Activated T-helper 2 cell treated with anti-CD3 and anti-CD28 coated beads, Interferon-gamma antibody, Interleukin-2, Interleukin-4, amounts not matched to agents 10 μg/mL and 5 μg/mL and 100 μg/mL, durations not matched to agents 14 hours and 24 hours and 36 hours (primary cell): ENCODE measurements at regions not wholly inside any gene's neighbourhood (a gene's known extent, or its start where the extent isn't known, plus 50 kb on each side); places are given as distances from the start of the nearest gene placed in this dataset.

Experiments
- DNase-seq: peaks from one replicate; pipeline ENCODE4 v3.0.0; 2021; ENCODE audit warnings: low spot score
- H3K27ac Mint-ChIP-seq: one replicate; pipeline ENCODE4 v1.8.0; 2021; ENCODE audit warnings: mixed read lengths
- H3K27me3 Mint-ChIP-seq: one replicate; pipeline ENCODE4 v1.8.0; 2021; ENCODE audit warnings: low read depth, mixed read lengths
- H3K36me3 Mint-ChIP-seq: one replicate; pipeline ENCODE4 v1.8.0; 2021; ENCODE audit warnings: low read depth, mixed read lengths
- H3K4me1 Mint-ChIP-seq: one replicate; pipeline ENCODE4 v1.8.0; 2021; ENCODE audit warnings: low read depth, mixed read lengths
- H3K4me3 Mint-ChIP-seq: one replicate; pipeline ENCODE4 v1.8.0; 2021; ENCODE audit warnings: low read depth, mild to moderate bottlenecking, moderate library complexity, mixed read lengths
- H3K9me3 Mint-ChIP-seq: one replicate; pipeline ENCODE4 v1.8.0; 2021; ENCODE audit warnings: mixed read lengths
- intact Hi-C: fragments of 100-400 bp; cut with micrococcal nuclease; formaldehyde crosslinking; loops from one replicate; pipeline ENCODE4 v1.15.1; 2023

DNA sequence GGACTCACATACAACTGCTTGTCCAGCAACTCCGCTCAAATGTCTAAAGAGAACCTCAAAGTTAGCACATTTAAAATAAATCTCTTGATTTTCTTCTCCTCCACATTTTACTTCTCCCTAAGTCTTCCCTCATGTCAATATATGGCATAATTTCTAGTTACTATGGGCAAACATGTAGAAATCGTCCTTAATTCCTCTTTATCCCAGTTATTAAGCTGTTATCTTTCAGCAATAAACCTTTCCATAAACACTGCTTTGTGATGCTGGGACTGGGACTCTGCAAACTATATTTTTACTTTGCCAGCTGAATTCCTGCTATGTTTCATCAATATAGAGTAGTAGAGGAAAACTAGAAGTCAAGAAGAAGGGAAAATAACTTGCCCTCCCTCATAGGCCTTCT is 99.7 kb downstream of the KCNRG start:
- intact Hi-C loops = no loop called here
- H3K4me3 Mint-ChIP-seq = no peak overlapping the region
- peaks cover 8% of the 10 kb centered on the region for H3K4me1 Mint-ChIP-seq

DNA sequence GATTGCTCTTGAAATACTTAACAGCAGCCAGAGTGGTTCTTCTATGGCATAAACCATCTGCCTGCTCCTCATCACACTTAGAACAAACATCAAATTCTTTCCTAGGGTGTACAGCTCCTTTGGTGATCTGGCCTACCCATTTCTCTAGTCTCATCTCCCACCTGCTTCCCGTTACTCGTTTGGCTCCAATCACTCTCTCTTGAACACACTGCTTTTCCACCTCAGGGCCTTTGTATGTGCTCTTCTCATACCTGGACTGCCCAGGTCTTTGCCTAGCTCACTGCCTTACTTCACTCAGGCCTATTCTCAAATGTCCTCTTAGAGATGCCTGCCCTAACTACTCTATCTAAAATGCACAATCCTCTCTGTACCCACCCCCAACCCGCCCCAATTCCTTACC is 100.5 kb downstream of the KCNRG start:
- H3K27ac Mint-ChIP-seq = no peak overlapping the region
- no peak overlapping the region for H3K4me3 Mint-ChIP-seq
- H3K36me3 Mint-ChIP-seq = peaks cover 8% of the 10 kb centered on the region
- peaks cover 8% of the 10 kb centered on the region for H3K4me1 Mint-ChIP-seq
- peaks cover 8% of the 10 kb centered on the region for H3K27me3 Mint-ChIP-seq
- DNase-seq = no peak
- H3K9me3 Mint-ChIP-seq = no peaks in the 10 kb centered on the region
- intact Hi-C loops = no loop called here

More for the DNA sequence above, 99.7 kb downstream of the KCNRG start:
- DNase-seq = no peak
- no peak overlapping the region for H3K27ac Mint-ChIP-seq
- peaks cover 6% of the 10 kb centered on the region for H3K36me3 Mint-ChIP-seq
- H3K27me3 Mint-ChIP-seq = peaks cover 7% of the 10 kb centered on the region
- H3K9me3 Mint-ChIP-seq = no peaks in the 10 kb centered on the region

DNA sequence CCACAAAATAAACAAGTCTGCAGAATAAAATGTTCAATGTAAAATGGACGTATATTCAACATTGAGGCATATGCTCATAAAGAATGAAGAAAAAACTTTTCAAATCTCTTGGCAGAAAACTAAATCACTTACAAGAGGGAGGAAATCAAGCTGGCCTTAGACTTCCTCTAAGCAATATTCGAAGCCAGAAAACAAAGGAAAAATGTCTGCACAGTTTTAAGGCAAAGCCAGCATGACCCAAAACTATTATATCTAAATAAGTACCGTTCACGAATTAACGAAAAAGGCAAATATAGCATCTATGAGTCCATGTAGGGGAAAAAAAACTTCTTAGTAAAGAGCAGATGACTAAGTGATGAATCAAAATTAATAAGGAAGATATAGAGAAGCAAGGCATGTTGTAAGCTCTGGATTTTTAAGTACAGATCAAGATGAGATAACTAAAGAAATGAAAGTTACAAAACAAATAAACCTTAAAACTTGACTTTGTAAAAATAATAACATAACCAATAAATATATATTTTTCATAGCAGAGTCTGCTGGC is 101.3 kb downstream of the KCNRG start:
- H3K4me1 Mint-ChIP-seq = peaks cover 8% of the 10 kb centered on the region
- intact Hi-C loops = no loop called here
- H3K4me3 Mint-ChIP-seq = no peak overlapping the region
- peaks cover 9% of the 10 kb centered on the region for H3K27me3 Mint-ChIP-seq
- no peak for DNase-seq
- no peaks in the 10 kb centered on the region for H3K9me3 Mint-ChIP-seq
- H3K27ac Mint-ChIP-seq = no peak overlapping the region
- peaks cover 15% of the 10 kb centered on the region for H3K36me3 Mint-ChIP-seq

DNA sequence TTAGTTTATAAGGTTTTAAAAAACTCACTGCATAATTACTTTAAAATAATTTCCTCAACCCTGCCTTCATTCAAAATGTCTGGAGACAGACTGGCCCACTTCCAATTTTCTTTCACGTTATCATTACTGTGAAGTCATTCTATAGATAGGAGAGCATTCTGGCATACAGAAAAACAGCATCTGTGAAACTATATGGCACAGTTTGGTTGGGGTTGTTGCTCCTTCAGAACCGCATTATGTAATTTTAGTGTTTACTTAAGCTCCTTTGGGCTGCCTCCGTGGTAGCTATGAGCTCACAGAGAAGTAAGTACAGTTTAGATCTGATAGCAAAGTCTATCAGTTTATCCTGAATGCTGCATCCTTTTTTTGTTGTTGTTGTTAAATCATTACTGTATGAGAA is 104.3 kb downstream of the KCNRG start:
- no peak for DNase-seq
- intact Hi-C loops = no loop called here
- no peak overlapping the region for H3K4me3 Mint-ChIP-seq
- H3K27me3 Mint-ChIP-seq = peaks cover 14% of the 10 kb centered on the region
- no peak overlapping the region for H3K27ac Mint-ChIP-seq
- H3K9me3 Mint-ChIP-seq = no peaks in the 10 kb centered on the region
- peaks cover 29% of the 10 kb centered on the region for H3K36me3 Mint-ChIP-seq
- H3K4me1 Mint-ChIP-seq = peaks cover 23% of the 10 kb centered on the region

GRCh38 chr13:50122455-50122854 is 107.2 kb downstream of the KCNRG start:
- Mint-ChIP-seq H3K27ac (no peak overlapping the region), H3K9me3 (peaks cover 7% of the 10 kb centered on the region), H3K4me1 (peaks cover 26% of the 10 kb centered on the region), H3K27me3 (peaks cover 21% of the 10 kb centered on the region), H3K4me3 (no peak overlapping the region), H3K36me3 (peaks cover 32% of the 10 kb centered on the region)
- DNase-seq = no peak
- intact Hi-C loops = loop anchor here (2.0 kb wide), 1 partner anchor 16 kb away; no protein-coding TSS in a partner anchor

DNA sequence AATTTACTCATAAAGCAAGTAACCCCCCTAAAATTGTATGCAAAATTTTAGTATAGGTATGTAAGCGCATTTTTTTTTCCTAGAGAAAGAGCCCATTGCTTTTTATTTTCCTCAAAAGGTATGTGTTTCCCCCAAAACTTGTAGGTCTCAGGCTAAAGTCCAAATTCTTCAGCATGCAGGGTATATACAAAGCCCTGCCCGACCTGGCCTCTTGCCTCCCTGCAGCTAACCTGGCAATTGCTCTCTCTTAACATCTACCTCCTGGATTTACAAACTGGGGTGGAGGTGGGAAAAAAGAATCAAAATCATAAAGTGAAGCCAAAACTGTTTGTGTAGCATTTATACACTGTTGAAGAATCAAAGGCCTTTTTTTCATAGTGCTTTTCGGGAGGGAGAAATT is 107.8 kb downstream of the KCNRG start:
- peaks cover 32% of the 10 kb centered on the region for H3K36me3 Mint-ChIP-seq
- H3K4me3 Mint-ChIP-seq = peak overlapping the region; percentile 72
- peaks cover 26% of the 10 kb centered on the region for H3K4me1 Mint-ChIP-seq
- no peak overlapping the region for H3K27ac Mint-ChIP-seq
- H3K9me3 Mint-ChIP-seq = peaks cover 7% of the 10 kb centered on the region
- peaks cover 22% of the 10 kb centered on the region for H3K27me3 Mint-ChIP-seq
- DNase-seq = no peak
- intact Hi-C loops = loop anchor here (1.0 to 2.0 kb wide), 2 partner anchors 16 to 126 kb away; partner anchors contain the start of gene TRIM13

DNA sequence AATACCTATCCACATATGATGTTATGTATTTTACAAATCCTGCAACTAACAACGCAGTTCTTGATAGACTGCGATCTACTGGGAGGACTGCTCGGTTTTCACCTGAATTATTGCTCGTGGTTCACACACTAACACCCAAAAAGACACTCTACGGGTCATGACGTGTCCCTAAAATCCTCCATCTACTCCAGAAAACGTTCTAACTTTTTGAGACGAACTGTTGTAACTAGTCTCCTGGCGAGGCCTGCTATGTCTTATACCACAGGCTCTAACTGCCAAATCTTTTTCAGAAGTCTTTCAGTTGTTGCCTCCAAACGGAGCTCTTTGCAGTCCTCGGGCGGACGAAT is 108.2 kb downstream of the KCNRG start:
- H3K4me3 Mint-ChIP-seq = peak overlapping the region; percentile 72
- H3K9me3 Mint-ChIP-seq = peaks cover 7% of the 10 kb centered on the region
- peaks cover 26% of the 10 kb centered on the region for H3K27me3 Mint-ChIP-seq
- DNase-seq = no peak
- H3K4me1 Mint-ChIP-seq = peaks cover 29% of the 10 kb centered on the region
- intact Hi-C loops = loop anchor here (1.0 to 2.0 kb wide), 2 partner anchors 17 to 126 kb away; partner anchors contain the start of gene TRIM13
- peaks cover 32% of the 10 kb centered on the region for H3K36me3 Mint-ChIP-seq
- H3K27ac Mint-ChIP-seq = peak overlapping the region; percentile 73

DNA sequence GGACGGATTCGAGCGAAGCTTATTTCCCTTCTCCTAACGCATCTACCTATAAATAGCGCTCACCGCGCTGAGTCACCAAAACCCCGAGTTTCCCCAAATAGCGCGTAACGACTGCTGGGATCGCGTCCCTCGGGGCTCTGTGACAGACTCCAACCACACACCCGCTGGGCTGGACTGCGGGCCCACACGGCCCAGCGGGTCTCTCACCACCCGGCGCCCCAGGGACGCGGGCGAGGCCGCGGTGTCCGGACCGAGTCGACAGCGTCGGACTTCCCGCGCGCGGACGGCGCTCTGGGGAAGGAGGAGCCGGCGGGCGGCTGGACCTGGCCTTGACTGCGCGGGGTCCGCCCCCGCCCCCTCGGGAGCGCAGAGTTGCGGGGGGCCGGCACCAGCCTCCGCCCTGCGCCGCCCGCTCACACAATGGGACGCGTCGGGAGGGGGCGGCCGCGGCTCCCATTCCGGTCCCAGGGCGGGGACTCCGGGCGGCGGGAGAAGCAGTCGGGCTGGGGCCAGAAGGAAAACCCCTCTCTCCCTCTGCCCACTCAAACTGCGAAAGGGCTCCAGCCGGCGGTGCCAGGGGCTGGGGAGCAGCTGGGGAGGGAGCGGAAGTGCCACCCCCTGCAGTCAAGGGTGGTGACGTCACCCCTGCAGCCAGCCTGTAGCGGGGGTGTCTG is 108.8 kb downstream of the KCNRG start:
- intact Hi-C loops = loop anchor here (1.0 to 2.0 kb wide), 6 partner anchors 17 to 789 kb away; partner anchors contain the start of gene TRIM13
- H3K9me3 Mint-ChIP-seq = peaks cover 7% of the 10 kb centered on the region

DNA sequence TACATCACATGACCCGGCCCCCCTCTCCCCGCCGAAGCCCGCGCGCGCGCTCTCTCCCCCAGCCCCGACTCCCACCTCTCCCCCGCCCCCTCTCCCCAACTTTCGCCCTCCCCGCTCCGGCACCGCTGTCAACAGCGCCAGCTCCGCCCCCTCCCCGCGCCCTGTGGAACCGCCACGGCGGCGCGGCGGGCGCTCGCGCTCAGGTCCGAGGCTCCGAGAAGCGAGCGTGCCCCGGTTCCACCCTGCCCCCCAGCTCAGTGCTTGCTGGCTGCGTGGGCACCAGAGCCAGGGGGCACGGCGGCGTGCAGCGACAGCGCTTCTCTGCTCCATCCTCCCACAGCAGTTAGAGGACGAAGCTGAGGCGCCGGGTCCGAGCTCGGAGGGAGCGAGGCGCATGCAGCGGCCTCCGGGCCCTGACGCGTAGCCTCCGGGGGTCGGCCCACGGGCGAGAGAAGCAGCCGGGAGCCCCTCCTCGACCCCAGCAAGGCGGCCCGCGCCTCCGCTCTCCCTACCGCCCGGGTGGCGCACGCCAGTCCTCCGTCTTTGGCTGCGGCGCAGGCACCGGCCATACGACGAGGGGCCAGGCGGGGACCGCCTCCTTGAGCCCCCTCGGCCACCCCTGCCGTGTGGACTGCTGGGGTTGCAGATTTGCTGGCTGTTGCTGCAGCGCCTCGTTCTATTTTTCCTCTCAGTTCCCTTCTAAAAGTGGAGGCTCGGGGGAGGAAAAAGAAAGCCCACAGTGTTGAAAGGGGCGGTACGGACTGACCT is 109.5 kb downstream of the KCNRG start:
- DNase-seq = peak; percentile 87
- H3K4me3 Mint-ChIP-seq = peak overlapping the region; percentile 78
- H3K36me3 Mint-ChIP-seq = peaks cover 29% of the 10 kb centered on the region
- peaks cover 7% of the 10 kb centered on the region for H3K9me3 Mint-ChIP-seq
- intact Hi-C loops = loop anchor here (1.0 to 5.0 kb wide), 7 partner anchors 42 to 788 kb away; partner anchors contain the start of genes CAB39L and SETDB2
- peaks cover 36% of the 10 kb centered on the region for H3K4me1 Mint-ChIP-seq
- peak overlapping the region; percentile 80 for H3K27ac Mint-ChIP-seq
- H3K27me3 Mint-ChIP-seq = peaks cover 31% of the 10 kb centered on the region

More for the DNA sequence above, 108.8 kb downstream of the KCNRG start:
- H3K4me1 Mint-ChIP-seq = peaks cover 32% of the 10 kb centered on the region
- H3K27me3 Mint-ChIP-seq = peaks cover 29% of the 10 kb centered on the region
- peaks cover 32% of the 10 kb centered on the region for H3K36me3 Mint-ChIP-seq
- peak overlapping the region; percentile 80 for H3K27ac Mint-ChIP-seq
- peak overlapping the region; percentile 78 for H3K4me3 Mint-ChIP-seq
- peak; percentile 58 for DNase-seq

DNA sequence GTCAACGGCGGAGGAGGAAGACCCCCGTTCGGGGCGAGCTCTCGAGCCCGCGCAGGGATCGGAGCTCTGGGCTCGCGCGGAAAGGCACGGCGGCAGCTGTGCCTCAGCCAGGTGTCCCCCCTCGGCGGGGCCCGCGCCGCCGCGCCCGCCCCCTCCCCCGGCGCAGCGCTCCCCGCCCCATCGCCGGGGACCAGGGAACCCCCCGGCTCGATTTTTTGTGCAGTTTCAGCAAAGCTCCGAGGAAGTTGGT is 110.0 kb downstream of the KCNRG start:
- H3K4me1 Mint-ChIP-seq = peaks cover 36% of the 10 kb centered on the region
- intact Hi-C loops = loop anchor here (2.0 to 5.0 kb wide), 6 partner anchors 102 to 788 kb away; partner anchors contain the start of genes CAB39L and SETDB2
- peak overlapping the region; percentile 71 for H3K27ac Mint-ChIP-seq
- H3K4me3 Mint-ChIP-seq = peak overlapping the region; percentile 78
- H3K36me3 Mint-ChIP-seq = peaks cover 29% of the 10 kb centered on the region
- H3K27me3 Mint-ChIP-seq = peaks cover 31% of the 10 kb centered on the region
- DNase-seq = no peak
- peaks cover 7% of the 10 kb centered on the region for H3K9me3 Mint-ChIP-seq

DNA sequence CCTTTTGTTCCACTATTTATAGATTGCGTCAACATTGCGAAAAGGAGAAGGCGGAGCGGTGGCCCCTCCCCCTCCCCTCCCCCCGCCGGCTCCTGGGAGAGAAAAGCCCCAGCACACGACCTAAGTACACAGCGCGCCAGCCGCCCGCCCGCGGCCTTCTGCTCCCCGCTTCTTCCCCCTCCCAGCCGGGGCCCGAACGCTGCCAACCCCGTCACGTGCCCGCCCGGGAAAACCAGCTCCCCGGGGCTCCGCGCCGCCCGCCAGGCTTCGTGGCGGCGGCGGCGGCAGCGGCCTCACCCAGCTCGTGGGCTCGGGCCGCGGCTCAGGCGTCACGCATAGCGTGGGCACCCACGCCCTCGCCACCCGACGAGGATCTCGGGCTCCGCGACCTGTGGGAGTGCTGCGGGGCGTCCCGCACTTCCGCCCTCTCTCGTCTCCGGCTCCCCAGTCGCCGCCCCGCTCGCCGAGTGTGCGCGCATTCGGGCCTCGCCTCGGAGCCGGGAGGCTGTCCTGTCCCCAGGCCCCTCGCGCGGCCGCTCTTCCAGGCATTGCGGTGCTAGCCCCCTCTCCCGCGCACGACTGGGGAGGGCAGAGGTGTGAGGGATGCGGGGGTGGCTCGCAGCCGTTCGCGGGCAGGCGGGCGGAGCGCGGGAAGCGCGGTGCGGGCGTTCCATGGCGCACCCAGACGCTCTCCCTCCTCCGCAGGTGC is 110.5 kb downstream of the KCNRG start:
- Mint-ChIP-seq H3K27ac (peak overlapping the region; percentile 81), H3K9me3 (peaks cover 7% of the 10 kb centered on the region), H3K4me1 (peaks cover 38% of the 10 kb centered on the region), H3K27me3 (peaks cover 32% of the 10 kb centered on the region), H3K36me3 (peaks cover 27% of the 10 kb centered on the region), H3K4me3 (peak overlapping the region; percentile 77)
- peak; percentile 56 for DNase-seq
- intact Hi-C loops = loop anchor here (2.0 to 5.0 kb wide), 7 partner anchors 101 to 787 kb away; partner anchors contain the start of genes CAB39L, KPNA3 and SETDB2

GRCh38 chr13:50126263-50126992 is 111.2 kb downstream of the KCNRG start:
- peaks cover 7% of the 10 kb centered on the region for H3K9me3 Mint-ChIP-seq
- peaks cover 38% of the 10 kb centered on the region for H3K27me3 Mint-ChIP-seq
- peak overlapping the region; percentile 81 for H3K27ac Mint-ChIP-seq
- peaks cover 21% of the 10 kb centered on the region for H3K36me3 Mint-ChIP-seq
- intact Hi-C loops = loop anchor here (2.0 to 5.0 kb wide), 4 partner anchors 334 to 766 kb away; partner anchors contain the start of genes CAB39L, KPNA3 and SETDB2
- peaks cover 45% of the 10 kb centered on the region for H3K4me1 Mint-ChIP-seq
- H3K4me3 Mint-ChIP-seq = peak overlapping the region; percentile 77
- no peak for DNase-seq
